ENCODE measurements at regions not wholly inside any gene's neighbourhood (a gene's known extent, or its start where the extent isn't known, plus 50 kb on each side); places are given as distances from the start of the nearest gene placed in this dataset.
A peak's percentile ranks its signal among the peaks of the same experiment; 100 is the strongest.
"Not testable (repeated sequence)": the region's sequence is repeated elsewhere in the genome, so short reads cannot be mapped to it uniquely, and the experiment has no call there.

- H3K4me3 ChIP-seq (ENCODE audit: low read length): no peak overlapping the region
- no peak for DNase-seq (ENCODE audit: low read depth, low spot score)
Observed at GRCh38 chr2:71930049-71930681, 217.5 kb downstream of the CYP26B1 start.

GRCh38 chr2:71929482-71929772 is 218.2 kb downstream of the CYP26B1 start:
- H3K4me3 ChIP-seq (ENCODE audit: low read length): no peak overlapping the region
- DNase-seq (ENCODE audit: low read depth, low spot score): no peak

- DNase-seq (ENCODE audit: low read depth, low spot score): no peak
- H3K4me3 ChIP-seq (ENCODE audit: low read length): no peak overlapping the region
Observed at GRCh38 chr2:71928734-71929481, 218.8 kb downstream of the CYP26B1 start.

DNA sequence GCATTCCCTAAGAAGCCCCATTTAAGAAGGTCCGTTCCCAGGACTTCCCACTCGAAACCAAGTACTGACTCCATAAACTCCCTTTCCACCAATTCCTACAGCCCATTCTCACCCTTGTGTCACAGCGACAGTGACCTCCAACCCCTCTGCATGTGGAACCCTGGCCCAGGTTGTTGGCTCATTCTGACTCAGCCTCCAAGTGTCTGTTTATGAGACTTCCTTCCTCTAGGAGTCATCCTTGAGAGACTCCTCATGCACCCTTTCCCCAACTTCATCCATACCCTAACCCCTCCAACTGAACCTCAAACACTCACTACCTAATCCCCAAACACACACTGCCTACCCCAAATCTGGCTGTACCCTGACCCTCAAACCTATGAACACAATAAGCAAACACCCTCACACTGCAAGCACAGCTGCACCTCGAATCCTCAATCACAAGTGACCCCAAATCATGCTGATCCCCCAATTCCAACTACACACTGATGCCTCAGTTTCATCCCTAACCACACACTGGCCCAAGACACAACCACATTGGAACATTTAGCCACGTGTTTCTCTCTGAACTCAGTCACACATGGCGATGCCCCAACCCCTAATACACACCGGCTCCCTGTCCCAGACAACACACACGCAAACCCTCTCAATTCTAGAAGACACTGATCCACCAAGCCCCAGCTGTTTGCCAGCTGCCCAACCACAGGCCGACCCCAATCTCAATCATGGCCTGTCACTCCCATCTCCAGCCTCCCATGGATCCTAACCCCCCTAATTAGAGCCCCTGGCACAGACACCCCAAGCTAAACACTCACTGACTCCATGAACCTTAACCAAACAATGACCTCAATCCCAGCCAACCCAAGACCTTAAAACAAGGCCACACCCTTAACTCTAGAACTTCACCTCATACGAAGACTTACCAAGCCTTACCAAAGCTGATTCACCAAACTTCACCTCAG is 219.6 kb downstream of the CYP26B1 start:
- DNase-seq (ENCODE audit: low read depth, low spot score): no peak

DNA sequence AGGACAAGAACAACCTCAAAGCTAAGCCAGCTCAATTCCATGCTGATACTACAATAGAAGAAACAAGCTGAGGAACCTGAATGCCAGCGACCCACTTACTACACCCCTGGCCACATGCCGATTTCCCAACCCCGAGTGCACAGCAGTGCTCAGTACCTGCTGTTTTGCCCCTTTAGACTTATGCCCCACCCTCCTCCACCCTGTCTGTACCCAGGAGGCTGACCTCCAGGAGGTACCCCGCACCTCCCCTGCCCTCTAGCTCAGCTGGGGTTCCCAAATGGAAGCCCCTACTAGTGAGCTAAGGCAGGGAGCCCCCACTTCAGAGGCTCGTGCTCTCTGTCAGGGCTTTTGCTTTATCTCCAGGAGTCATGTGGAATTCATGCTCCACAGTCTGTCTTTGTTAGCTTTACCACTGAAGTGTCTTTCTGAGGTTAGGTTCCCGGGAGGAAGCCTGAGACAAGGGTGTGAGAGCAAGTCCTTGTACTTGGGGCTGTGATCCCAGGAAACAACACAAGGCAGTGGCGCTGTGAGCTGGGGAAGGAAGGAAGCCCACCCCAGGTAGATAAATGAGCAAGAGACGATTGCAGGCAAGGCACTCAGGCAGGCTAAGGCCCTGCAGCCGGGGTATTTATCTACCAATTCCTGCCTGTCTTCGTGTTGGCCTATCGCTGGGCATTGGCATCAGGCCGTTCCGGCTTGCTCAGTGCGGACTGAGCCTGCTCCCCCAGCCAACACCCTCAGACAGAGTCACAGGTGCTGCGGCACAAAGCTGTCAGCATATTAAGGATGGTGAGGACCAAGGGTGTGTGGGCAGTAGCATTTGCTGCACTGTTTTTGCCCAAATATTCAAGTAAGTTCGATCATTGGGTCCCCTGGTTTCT is 220.5 kb downstream of the CYP26B1 start:
- H3K4me3 ChIP-seq (ENCODE audit: low read length): no peak overlapping the region
- DNase-seq (ENCODE audit: low read depth, low spot score): no peak

More for the DNA sequence above, 219.6 kb downstream of the CYP26B1 start:
- no peak overlapping the region for H3K4me3 ChIP-seq (ENCODE audit: low read length)

DNA sequence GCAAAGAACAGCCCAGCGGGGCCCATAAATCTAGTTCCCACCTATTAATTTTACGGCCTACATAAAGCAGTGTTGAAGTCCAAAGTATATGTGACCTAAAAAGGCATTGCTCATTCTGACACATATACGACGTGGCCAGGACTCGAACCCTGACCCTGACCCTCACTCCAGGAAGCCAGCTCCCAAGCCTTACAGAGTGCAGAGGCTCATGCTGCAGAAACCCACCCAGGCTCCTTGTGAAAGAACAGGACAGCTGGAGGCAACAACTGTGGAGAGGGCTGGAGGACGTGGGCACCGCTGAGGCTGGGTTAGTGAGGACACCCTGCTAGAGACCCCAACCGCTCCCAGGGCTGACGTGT is 221.6 kb downstream of the CYP26B1 start:
- no peak overlapping the region for H3K4me3 ChIP-seq (ENCODE audit: low read length)
- DNase-seq (ENCODE audit: low read depth, low spot score): no peak

DNA sequence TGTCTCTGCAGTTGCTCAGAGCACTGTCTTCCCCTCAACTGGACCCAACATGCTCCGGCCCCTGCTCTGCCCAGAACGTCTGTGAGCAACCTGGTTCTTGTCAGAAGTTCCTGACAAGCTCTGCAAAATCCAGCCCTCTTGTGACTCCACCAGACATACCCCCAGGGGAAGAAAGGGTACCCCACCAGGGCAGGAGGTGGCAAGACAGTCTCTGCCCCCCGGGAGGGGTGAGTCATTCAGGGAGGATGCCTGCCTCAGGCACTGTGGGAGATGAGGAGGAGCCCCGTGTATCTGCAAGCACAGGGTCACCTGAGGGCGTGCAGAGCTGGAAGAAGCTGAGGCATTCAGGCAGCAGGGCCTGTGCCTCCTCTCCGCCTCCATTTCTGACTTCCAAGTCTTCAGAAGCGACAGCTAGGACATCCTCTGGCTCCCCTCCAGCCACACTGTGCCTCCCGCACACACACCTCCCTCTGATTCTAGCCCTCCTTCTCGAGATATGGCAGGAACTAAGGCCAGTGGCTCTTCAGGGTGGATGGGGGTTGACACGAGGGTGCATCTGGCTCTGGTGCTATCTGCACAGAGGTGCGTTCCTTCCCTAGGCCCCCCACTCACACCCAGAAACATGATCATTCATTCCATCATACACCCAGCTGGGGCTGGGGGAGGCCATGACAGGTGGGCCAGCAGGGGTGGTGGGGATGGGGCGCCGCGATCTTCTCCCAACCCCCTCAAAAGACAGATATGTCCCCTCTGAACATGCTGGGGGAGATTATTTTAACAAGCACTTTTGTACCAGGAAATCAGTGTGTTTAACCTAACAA is 222.2 kb downstream of the CYP26B1 start:
- no peak overlapping the region for H3K4me3 ChIP-seq (ENCODE audit: low read length)
- DNase-seq (ENCODE audit: low read depth, low spot score): no peak

GRCh38 chr2:71923887-71924533 is 223.7 kb downstream of the CYP26B1 start:
- H3K4me3 ChIP-seq (ENCODE audit: low read length): no peak overlapping the region
- peak; percentile 68 for DNase-seq (ENCODE audit: low read depth, low spot score)

DNA sequence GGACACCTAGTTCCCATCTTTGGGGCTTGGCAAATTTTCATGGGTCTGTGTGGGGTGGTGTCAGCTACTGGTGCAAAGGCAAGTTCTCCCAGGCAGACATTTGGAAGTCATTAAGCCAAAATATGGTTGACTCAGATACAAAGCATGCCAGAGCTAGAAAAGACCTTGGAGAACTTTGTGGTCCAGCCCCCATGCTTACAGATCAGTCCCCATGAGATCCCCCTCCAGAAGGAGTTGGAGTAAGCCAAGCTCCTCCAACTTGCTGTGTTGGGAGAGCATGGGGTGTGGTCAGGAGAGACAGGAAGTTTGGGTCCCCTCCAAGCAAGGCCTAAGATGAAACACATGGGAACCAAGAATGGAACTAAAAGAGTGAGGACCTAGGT is 224.5 kb downstream of the CYP26B1 start:
- no peak for DNase-seq (ENCODE audit: low read depth, low spot score)

GRCh38 chr2:71922499-71923142 is 225.0 kb downstream of the CYP26B1 start:
- H3K4me3 ChIP-seq (ENCODE audit: low read length): no peak overlapping the region
- DNase-seq (ENCODE audit: low read depth, low spot score): no peak

More for the DNA sequence above, 224.5 kb downstream of the CYP26B1 start:
- H3K4me3 ChIP-seq (ENCODE audit: low read length): no peak overlapping the region

DNA sequence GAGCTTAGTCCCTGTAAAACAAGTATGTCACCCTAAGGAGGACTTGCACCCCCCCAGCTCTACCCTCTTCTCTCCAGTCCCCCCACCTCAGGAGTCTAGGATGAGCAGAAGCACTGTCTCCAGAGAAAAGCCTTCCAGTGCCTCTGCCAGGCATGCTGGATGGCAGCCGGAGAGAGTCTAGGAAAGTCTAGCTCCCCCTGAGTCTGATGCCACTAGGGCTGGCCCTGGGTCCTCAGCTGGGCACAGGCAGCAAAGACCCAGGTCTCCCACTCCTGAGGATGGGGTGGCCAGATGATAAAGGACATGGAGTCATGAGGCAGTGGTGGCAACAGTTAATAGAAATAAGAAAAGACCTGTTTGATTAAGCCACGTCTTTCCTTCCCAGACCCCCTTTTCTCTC is 225.6 kb downstream of the CYP26B1 start:
- no peak overlapping the region for H3K4me3 ChIP-seq (ENCODE audit: low read length)
- no peak for DNase-seq (ENCODE audit: low read depth, low spot score)

DNA sequence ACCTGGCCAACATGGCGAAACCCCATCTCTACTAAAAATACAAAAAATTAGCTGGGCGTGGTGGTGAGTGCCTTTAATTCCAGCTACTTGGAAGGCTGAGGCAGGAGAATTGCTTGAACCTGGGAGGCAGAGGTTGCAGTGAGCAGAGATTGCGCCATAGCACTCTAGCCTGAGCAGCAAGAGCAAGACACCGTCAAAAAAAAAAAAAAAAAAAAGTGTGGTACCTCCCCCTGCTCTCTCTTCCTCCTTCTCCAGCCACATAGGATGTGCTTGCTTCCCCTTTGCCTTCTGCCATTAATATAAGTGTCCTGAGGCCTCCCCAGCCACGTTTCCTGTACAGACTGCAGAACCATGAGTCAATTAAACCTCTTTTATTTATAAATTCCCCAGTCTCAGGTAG is 226.8 kb downstream of the CYP26B1 start:
- not testable (repeated sequence) for DNase-seq (ENCODE audit: low read depth, low spot score); H3K4me3 ChIP-seq (ENCODE audit: low read length)

GRCh38 chr2:71919708-71920107 is 228.0 kb downstream of the CYP26B1 start:
- DNase-seq (ENCODE audit: low read depth, low spot score): no peak
- H3K4me3 ChIP-seq (ENCODE audit: low read length): no peak overlapping the region

DNA sequence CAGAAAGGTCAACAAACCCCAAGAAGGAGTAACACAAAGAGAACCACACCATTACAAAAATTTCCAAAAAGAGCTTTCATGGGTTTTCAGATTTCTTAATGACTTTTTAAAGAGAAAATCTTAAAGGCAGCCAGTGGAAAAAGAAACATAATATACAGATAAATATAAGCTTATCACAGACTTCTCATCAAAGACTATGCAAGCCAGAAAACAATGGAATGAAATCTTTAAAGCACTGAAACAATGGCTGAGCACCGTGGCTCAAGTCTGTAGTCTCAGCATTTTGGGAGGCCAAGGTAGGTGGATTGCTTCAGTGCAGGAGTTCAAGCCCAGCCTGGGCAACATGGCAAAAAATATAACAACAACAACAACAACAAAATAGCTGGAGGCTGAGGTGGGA is 237.4 kb downstream of the CYP26B1 start:
- no peak for DNase-seq (ENCODE audit: low read depth, low spot score)
- no peak overlapping the region for H3K4me3 ChIP-seq (ENCODE audit: low read length)

DNA sequence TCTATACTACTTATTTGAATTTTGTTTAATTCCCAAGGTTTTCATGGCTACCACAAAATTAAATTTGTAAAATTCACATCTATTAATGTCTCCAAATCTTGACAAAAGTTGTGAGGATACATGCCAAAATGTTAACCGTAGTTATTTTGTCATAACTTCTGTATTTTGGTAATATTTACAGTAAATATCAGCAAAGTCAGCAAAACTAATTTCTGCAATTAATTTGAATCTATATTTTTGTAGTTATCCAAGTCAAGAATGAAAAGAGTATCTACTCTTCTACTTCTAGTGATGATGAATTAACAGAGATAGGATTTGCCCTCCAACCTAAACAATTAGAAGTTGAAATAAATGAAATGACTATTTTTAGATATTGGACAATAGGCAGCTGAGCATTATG is 238.9 kb downstream of the CYP26B1 start:
- no peak overlapping the region for H3K4me3 ChIP-seq (ENCODE audit: low read length)
- no peak for DNase-seq (ENCODE audit: low read depth, low spot score)

GRCh38 chr2:71907503-71907902 is 240.2 kb downstream of the CYP26B1 start:
- H3K4me3 ChIP-seq (ENCODE audit: low read length): no peak overlapping the region

DNA sequence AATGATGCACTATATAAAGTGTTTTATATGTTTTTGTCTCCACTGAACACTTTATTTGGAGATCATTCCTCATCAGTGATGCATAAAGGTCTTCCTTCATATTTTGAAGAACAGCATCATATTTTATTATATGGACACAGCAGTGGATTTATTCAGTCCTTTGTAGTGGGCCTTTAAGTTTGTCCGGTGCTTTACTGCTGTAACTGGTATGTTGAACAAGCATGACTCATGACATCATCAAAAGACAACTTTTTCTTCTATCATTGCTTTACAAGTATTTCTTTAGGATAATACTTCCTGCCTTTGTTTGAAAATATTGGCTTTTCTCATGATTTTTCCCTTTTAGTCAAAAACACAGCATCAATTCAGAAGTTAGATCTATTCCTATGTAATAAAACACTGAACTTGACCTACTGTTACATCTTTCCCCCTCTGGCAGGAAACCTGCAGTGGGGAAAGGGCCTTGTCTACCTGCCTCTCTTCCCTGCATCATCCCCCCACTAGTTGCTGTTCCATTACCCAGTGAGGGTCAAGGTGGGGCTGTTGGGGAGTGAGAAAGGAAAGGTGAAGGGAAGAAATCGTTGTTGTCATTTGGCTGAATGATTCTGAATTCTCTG is 241.2 kb downstream of the CYP26B1 start:
- H3K4me3 ChIP-seq (ENCODE audit: low read length): no peak overlapping the region
- DNase-seq (ENCODE audit: low read depth, low spot score): no peak

More at GRCh38 chr2:71907503-71907902, 240.2 kb downstream of the CYP26B1 start:
- DNase-seq (ENCODE audit: low read depth, low spot score): no peak

Measured in Jurkat, Clone E6-1 (cell line).